Breast epithelium (tissue), 3 donors: ENCODE measurements at regions not wholly inside any gene's neighbourhood (a gene's known extent, or its start where the extent isn't known, plus 50 kb on each side); places are given as distances from the start of the nearest gene placed in this dataset.

Experiments
- POLR2A ChIP-seq: fragments of 450-650 bp; IDR thresholded peaks from one replicate; pipeline ENCODE4 v1.6.1; 2016; ENCODE audit warnings: antibody characterized with exemption, mild to moderate bottlenecking, moderate library complexity
- TF ChIP-seq, protein P1 (sequence below), 3 donors: fragments of 450-650 bp; IDR thresholded peaks; one replicate each; pipeline ENCODE4 v1.5.1; 2016 to 2017; ENCODE audit warnings: antibody characterized with exemption in 3 of 3, mild to moderate bottlenecking in 3 of 3, moderate library complexity in 3 of 3

DNA sequence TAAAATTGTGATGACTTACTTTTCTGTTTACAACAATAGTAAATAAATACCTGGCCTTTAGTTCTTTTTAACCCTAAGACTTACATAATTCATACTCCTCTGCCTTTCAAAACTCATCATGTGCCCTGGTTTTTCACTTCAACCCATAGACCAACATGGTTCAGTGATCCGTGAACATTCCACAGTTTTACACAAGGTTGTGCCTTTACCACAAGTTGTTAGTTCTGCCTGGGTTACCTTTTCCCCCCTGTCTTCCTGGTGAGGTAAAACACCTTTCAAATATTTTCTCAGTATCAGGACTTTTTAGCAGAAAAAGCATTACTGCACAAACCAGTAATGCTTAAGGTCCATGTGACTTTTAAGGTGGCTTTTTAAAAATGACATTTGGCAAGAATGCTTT, 1466.4 kb downstream of the PLA2G4A start:
- TF ChIP-seq, protein P1, sequence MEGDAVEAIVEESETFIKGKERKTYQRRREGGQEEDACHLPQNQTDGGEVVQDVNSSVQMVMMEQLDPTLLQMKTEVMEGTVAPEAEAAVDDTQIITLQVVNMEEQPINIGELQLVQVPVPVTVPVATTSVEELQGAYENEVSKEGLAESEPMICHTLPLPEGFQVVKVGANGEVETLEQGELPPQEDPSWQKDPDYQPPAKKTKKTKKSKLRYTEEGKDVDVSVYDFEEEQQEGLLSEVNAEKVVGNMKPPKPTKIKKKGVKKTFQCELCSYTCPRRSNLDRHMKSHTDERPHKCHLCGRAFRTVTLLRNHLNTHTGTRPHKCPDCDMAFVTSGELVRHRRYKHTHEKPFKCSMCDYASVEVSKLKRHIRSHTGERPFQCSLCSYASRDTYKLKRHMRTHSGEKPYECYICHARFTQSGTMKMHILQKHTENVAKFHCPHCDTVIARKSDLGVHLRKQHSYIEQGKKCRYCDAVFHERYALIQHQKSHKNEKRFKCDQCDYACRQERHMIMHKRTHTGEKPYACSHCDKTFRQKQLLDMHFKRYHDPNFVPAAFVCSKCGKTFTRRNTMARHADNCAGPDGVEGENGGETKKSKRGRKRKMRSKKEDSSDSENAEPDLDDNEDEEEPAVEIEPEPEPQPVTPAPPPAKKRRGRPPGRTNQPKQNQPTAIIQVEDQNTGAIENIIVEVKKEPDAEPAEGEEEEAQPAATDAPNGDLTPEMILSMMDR (IDR thresholded peaks at IDR 0.05): no peak
- no peak for TF ChIP-seq POLR2A
